ENCODE measurements at regions not wholly inside any gene's neighbourhood (a gene's known extent, or its start where the extent isn't known, plus 50 kb on each side); places are given as distances from the start of the nearest gene placed in this dataset.
"Not testable (repeated sequence)": the region's sequence is repeated elsewhere in the genome, so short reads cannot be mapped to it uniquely, and the experiment has no call there.

DNA sequence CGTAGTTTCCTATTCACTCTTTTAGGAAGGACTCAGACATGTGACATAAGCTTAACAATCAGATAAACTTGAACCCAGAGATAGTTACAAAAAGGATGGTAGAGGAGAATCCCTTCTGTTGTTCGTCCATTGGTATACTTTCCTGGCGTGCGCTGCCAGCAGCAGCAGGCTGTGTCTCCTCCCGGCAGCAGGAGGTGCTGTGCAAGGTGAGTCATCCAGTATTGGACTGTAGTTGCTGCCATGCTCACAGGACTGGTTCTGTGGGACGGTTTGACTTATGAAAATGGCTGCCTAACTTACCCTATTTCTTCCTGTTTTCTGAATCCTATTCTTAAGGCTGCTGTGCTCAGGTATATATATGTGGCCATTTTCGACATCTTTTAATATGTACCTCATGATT lies 253.4 kb upstream of the LRRC3B start:
- no peak for DNase-seq (ENCODE audit: low spot score)

DNA sequence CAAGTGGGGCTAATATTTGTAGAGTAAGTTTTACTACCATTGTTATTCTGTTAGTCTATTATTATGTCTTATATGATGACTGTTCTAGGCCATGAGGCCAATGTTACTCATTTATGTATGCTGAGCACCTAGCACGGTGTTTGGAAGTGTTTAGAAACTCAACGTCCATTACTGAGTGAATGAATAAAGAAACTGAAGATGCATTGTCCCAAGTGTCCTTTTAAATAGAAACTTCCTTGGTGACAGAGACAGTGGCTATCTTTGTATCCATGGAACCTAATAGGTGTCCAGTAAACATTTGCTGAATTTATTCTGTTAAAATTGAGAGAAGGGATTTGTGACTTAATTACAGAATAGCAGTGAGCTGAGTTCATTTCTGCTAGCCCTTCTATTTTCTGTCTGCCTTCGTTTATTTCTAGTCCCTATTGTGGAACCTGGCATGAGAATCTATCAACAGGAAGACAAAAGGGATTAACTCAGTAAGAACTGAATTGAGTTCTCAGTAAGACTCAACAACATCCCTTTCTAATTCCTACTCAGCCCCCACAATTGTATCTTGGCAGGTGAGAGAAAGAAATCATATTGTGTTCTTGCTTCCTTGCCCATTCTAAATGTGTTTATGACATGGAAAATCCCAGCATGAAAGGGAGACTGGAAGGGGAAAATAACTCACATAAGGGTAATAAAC lies 246.6 kb upstream of the LRRC3B start:
- no peak for DNase-seq (ENCODE audit: low spot score)

DNA sequence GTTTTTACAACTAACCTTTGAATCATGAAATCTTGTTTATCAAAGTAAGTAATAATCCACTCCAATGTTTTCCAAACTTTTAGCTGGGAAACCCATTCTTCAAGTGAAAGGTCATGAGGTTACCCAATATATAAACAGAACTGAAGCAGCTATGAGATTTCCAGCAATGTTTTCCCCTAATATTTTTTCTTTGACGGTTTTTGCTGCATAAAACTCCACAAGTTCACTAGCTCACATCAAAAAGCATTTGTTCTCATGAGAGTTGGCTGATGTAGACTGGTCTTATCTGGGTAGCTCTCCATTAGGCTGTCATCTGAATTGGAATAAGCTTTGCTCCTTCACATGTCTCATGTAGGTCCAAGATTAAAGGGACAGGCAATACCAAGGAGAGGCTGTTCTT lies 241.2 kb upstream of the LRRC3B start:
- no peak for DNase-seq (ENCODE audit: low spot score)

- DNase-seq (ENCODE audit: low spot score): no peak
These were observed 215.9 kb upstream of the LRRC3B start for GRCh38 chr3:26406636-26407035.

- DNase-seq (ENCODE audit: low spot score): no peak
These were observed 204.0 kb upstream of the LRRC3B start for GRCh38 chr3:26418553-26418952.

- no peak for DNase-seq (ENCODE audit: low spot score)
These were observed 200.2 kb upstream of the LRRC3B start for GRCh38 chr3:26422415-26422814.

- DNase-seq (ENCODE audit: low spot score): no peak
These were observed 197.5 kb upstream of the LRRC3B start for GRCh38 chr3:26425076-26425475.

- no peak for DNase-seq (ENCODE audit: low spot score)
These were observed 193.6 kb upstream of the LRRC3B start for GRCh38 chr3:26428992-26429391.

DNA sequence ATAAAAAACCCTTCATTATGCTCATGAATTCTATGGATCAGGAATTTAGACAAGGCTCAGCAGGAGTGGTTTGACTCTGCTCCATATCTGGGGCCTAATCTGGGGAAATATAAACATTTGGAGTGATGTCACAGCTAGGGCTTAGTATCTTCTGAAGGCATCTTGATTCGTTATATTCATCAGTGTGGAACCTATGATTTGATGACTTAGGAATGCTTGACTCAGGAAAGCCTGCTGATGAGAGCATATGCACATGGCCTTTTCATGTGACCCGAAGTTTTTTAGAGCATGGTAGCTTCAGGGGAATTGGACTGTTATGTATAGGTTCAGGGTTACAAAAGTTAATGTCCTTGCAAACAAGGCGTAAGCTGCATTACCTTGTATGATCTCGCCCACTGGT lies 184.9 kb upstream of the LRRC3B start:
- DNase-seq (ENCODE audit: low spot score): no peak

- DNase-seq (ENCODE audit: low spot score): no peak
These were observed 184.1 kb upstream of the LRRC3B start for GRCh38 chr3:26438325-26438940.

GRCh38 chr3:26438981-26439884 lies 183.3 kb upstream of the LRRC3B start:
- DNase-seq (ENCODE audit: low spot score): no peak

DNA sequence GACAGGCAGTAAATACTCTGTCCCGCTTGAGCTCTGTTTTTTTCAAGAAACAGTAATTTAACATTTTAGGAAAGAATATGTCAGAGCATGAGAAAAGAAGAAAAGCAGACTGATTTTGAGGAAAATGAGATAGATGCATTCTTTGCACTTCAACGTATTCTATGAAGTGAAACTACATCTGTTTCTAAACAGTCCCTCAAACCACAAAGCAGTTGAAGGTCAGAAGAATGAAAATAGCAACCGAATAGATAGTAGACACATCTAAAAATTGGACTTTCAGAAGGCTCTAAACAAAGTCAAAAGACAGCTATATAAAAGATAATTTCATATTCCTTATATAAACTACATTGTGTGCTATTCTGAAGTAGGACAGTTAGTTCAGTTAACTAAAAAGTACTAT lies 172.6 kb upstream of the LRRC3B start:
- DNase-seq (ENCODE audit: low spot score): no peak

GRCh38 chr3:26452363-26452762 lies 170.2 kb upstream of the LRRC3B start:
- no peak for DNase-seq (ENCODE audit: low spot score)

GRCh38 chr3:26460985-26461384 lies 161.6 kb upstream of the LRRC3B start:
- no peak for DNase-seq (ENCODE audit: low spot score)

DNA sequence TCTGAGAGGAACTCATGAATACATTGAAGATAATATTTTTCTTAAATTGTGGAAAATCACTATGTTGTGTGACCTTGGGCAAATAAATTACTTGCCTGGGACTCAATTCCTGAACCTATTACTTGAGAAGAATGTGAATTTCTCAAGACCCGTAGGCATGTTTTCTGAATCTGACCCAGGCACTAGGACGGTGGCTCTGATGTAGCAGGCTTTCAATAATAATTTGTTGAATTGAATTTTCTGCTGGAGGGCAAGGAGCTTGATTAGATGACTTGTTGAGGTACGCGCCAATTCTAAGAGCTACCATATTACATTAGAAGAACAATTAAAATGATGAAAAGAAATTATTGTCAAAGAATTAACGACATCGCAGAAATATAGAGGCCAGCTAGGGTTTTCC lies 150.2 kb upstream of the LRRC3B start:
- no peak for DNase-seq (ENCODE audit: low spot score)

DNA sequence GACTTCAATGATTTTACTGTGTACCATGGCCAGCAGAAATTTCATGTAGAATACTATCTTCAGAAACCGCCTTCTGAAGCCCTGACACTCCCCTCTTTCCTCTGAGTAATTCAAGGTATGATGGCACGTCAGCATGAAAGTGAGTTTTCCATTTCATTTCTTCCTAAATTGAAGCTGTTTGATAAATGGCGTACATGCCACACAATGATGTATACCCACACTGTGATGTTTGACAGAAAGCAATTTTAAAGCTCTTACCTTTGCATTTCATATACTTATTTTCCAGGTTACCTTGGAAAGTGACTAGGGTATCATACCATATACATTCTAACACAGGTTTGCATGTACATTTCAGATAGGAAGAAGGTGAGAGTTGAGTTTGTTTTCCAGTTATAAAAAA lies 147.9 kb upstream of the LRRC3B start:
- DNase-seq (ENCODE audit: low spot score): no peak

- DNase-seq (ENCODE audit: low spot score): no peak
These were observed 142.2 kb upstream of the LRRC3B start for GRCh38 chr3:26480377-26480776.

DNA sequence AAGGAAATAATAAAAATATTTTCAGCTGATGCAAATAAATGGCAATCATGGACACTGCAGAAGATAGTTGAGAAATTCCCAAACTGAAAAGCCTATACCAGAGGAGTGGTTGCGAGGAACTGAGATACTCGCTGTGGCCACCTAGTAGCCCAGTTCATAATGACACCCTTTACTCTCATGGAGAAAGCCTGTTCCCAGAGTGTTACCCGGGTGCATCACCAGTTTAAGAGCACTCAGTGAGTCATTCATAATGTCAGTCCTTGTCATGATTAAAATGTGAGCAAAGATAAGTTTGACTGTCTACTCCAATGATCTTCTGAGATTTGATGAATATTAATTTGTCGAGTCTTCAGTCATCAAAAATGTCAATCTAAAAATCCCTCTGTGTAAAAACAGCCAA lies 138.4 kb upstream of the LRRC3B start:
- peak; percentile 9 for DNase-seq (ENCODE audit: low spot score)

DNA sequence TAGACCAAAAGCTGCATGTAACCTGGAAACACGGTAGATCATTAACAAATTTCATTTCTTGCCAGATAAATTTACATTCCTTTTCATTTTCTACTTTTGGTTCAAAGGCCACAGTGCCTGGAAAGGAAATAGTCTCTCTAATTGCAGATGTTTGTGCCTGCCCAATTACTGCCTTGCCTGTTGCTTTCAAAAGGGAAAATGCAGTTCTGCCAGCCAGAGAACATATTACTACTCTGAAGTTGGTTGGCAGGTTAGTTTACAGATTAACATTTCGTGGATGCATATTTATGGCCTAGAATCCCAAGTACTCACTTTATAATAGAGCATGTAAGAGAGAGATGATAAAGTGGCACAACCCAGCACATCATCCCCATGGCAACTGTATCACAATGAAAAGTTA lies 124.3 kb upstream of the LRRC3B start:
- no peak for DNase-seq (ENCODE audit: low spot score)

- no peak for DNase-seq (ENCODE audit: low spot score)
These were observed 117.2 kb upstream of the LRRC3B start for GRCh38 chr3:26505399-26505798.

- DNase-seq (ENCODE audit: low spot score): not testable (repeated sequence)
These were observed 108.0 kb upstream of the LRRC3B start for GRCh38 chr3:26514445-26515029.

GRCh38 chr3:26515351-26515750 lies 107.2 kb upstream of the LRRC3B start:
- no peak for DNase-seq (ENCODE audit: low spot score)

GRCh38 chr3:26521261-26521660 lies 101.3 kb upstream of the LRRC3B start:
- DNase-seq (ENCODE audit: low spot score): no peak
